T1000 (cell line): ENCODE measurements at regions not wholly inside any gene's neighbourhood (a gene's known extent, or its start where the extent isn't known, plus 50 kb on each side); places are given as distances from the start of the nearest gene placed in this dataset.

Experiments used
- DNase-seq: peaks from one replicate; lab custom pipeline; 2025; ENCODE audit warnings: mixed read lengths; lab: John Stamatoyannopoulos, UW

- DNase-seq, result no peak
These were observed 312.4 kb upstream of the RTL1 start for GRCh38 chr14:101215927-101216326.

GRCh38 chr14:101216366-101217079, 313.0 kb upstream of the RTL1 start:
- no peak for DNase-seq

GRCh38 chr14:101217080-101217463, 313.6 kb upstream of the RTL1 start:
- no peak for DNase-seq

GRCh38 chr14:101217616-101218371, 314.3 kb upstream of the RTL1 start:
- DNase-seq, result no peak

- DNase-seq, result no peak
These were observed 316.6 kb upstream of the RTL1 start for GRCh38 chr14:101219896-101220703.

GRCh38 chr14:101220921-101221510, 317.5 kb upstream of the RTL1 start:
- DNase-seq, result no peak

- DNase-seq, result no peak
These were observed 318.1 kb upstream of the RTL1 start for GRCh38 chr14:101221549-101222160.

- DNase-seq, result no peak
These were observed 319.0 kb upstream of the RTL1 start for GRCh38 chr14:101222362-101223070.

- no peak for DNase-seq
These were observed 319.6 kb upstream of the RTL1 start for GRCh38 chr14:101223127-101223526.

- no peak for DNase-seq
These were observed 320.1 kb upstream of the RTL1 start for GRCh38 chr14:101223561-101224162.

GRCh38 chr14:101224356-101225156, 321.0 kb upstream of the RTL1 start:
- no peak for DNase-seq

GRCh38 chr14:101225157-101226152, 321.9 kb upstream of the RTL1 start:
- DNase-seq, result no peak

- no peak for DNase-seq
These were observed 322.7 kb upstream of the RTL1 start for GRCh38 chr14:101226265-101226602.

GRCh38 chr14:101226603-101227425, 323.3 kb upstream of the RTL1 start:
- no peak for DNase-seq

GRCh38 chr14:101227611-101228594, 324.4 kb upstream of the RTL1 start:
- DNase-seq, result no peak

GRCh38 chr14:101228949-101229541, 325.5 kb upstream of the RTL1 start:
- no peak for DNase-seq
